T-cell (primary cell): ENCODE measurements at regions not wholly inside any gene's neighbourhood (a gene's known extent, or its start where the extent isn't known, plus 50 kb on each side); places are given as distances from the start of the nearest gene placed in this dataset.

ENCODE experiments used
- ATAC-seq, 4 experiments: fragments of 200-7000 bp in 3 of 4; fragments of 150-1000 bp in 1 of 4; cut with Tn5 transposase; replicated peaks in 1 of 4; 1 replicate in 3 of 4; 2 replicates in 1 of 4; pipeline ENCODE4 v1.10.0; 2021; ENCODE audit warnings: moderate library complexity in 3 of 4, mild to moderate bottlenecking in 2 of 4, moderate number of reproducible peaks in 1 of 4
- CTCF ChIA-PET, 2 donors: fragments of 300-600 bp; sonication (Branson Sonifier 250); formaldehyde crosslinking; loops; one replicate each; lab custom pipeline; 2022; ENCODE audit warnings: antibody characterized with exemption in 2 of 2; lab: Charles Lee
- POLR2A ChIA-PET, 2 donors: fragments of 300-600 bp; sonication (Branson Sonifier 250); formaldehyde crosslinking; loops; one replicate each; lab custom pipeline; 2022; ENCODE audit warnings: antibody characterized with exemption in 2 of 2; lab: Charles Lee
- DNase-seq, 35 experiments: peaks; one replicate each; pipeline versions ENCODE4 v3.0.0 to v3.0.0-alpha.2; 2013 to 2023
- H3K27ac ChIP-seq: one replicate; pipeline ENCODE4 v1.5.1; 2013; ENCODE audit warnings: low read length
- H3K27me3 ChIP-seq, 2 experiments: replicated peaks in 1 of 2; 1 replicate in 1 of 2; 2 replicates in 1 of 2; pipeline versions ENCODE4 v1.6.1 to v1.7.0; 2013; ENCODE audit warnings: low read length in 1 of 2, mixed read lengths in 1 of 2; ENCODE audit not compliant: control insufficient read depth in 2 of 2, insufficient read depth in 2 of 2; ENCODE audit errors: extremely low read depth in 1 of 2
- H3K36me3 ChIP-seq, 2 donors: 1 replicate in 1 of 2; 2 replicates in 1 of 2; pipeline versions ENCODE4 v1.6.1 to v1.7.0; 2013; ENCODE audit warnings: low read length in 1 of 2; ENCODE audit not compliant: control insufficient read depth in 2 of 2, insufficient read depth in 1 of 2; ENCODE audit errors: extremely low read depth in 1 of 2
- H3K4me1 ChIP-seq, 2 experiments: 1 replicate in 1 of 2; 2 replicates in 1 of 2; pipeline versions ENCODE4 v1.6.1 to v1.7.0; 2013; ENCODE audit warnings: low read length in 2 of 2, mixed read lengths in 1 of 2; ENCODE audit not compliant: insufficient read depth in 2 of 2, control insufficient read depth in 1 of 2; ENCODE audit errors: extremely low read depth in 1 of 2
- H3K4me3 ChIP-seq, 2 donors: 1 replicate in 1 of 2; 2 replicates in 1 of 2; pipeline versions ENCODE4 v1.5.1 to v1.7.0; 2013; ENCODE audit warnings: mild to moderate bottlenecking in 2 of 2, low read length in 1 of 2, moderate library complexity in 1 of 2; ENCODE audit not compliant: control insufficient read depth in 1 of 2; ENCODE audit errors: extremely low read depth in 1 of 2
- H3K9me3 ChIP-seq: 2 replicates; pipeline ENCODE4 v1.7.0; 2013
- H3K27ac Mint-ChIP-seq, 2 donors: one replicate each; pipeline ENCODE4 v1.8.0; 2020 to 2021; ENCODE audit warnings: mild to moderate bottlenecking in 2 of 2, mixed read lengths in 2 of 2
- H3K27me3 Mint-ChIP-seq, 2 donors: one replicate each; pipeline ENCODE4 v1.8.0; 2021 to 2022; ENCODE audit warnings: mixed read lengths in 2 of 2
- H3K36me3 Mint-ChIP-seq: one replicate; pipeline ENCODE4 v1.8.0; 2021; ENCODE audit warnings: mixed read lengths
- H3K4me1 Mint-ChIP-seq, 3 donors: one replicate each; pipeline ENCODE4 v1.8.0; 2020 to 2022; ENCODE audit warnings: mixed read lengths in 3 of 3, mild to moderate bottlenecking in 1 of 3
- H3K4me3 Mint-ChIP-seq, 3 donors: one replicate each; pipeline ENCODE4 v1.8.0; 2020 to 2022; ENCODE audit warnings: mild to moderate bottlenecking in 3 of 3, mixed read lengths in 3 of 3, moderate library complexity in 3 of 3
- H3K9me3 Mint-ChIP-seq, 3 donors: one replicate each; pipeline ENCODE4 v1.8.0; 2020 to 2022; ENCODE audit warnings: mixed read lengths in 3 of 3
- WGBS: methylation state at CpG from one replicate; pipeline ENCODE4 v1.1.5; 2013; ENCODE audit warnings: missing lambda C conversion rate; ENCODE audit not compliant: insufficient coverage; 5-methylcytosine and 5-hydroxymethylcytosine counted together

- Mint-ChIP-seq H3K27ac (no peak overlapping the region), H3K27me3 (peaks cover 0 to 4% of the 10 kb centered on the region in 2 donors), H3K36me3 (no peaks in the 10 kb centered on the region), H3K9me3 (no peaks in the 10 kb centered on the region), H3K4me1 (peaks cover 0 to 10% (median 8%) of the 10 kb centered on the region in 3 donors), H3K4me3 (no peak overlapping the region)
- ChIA-PET POLR2A (no interaction called here), CTCF (no interaction called here)
- WGBS = no CpG with 5 or more reads among the region's 2 CpGs
- DNase-seq (no peak), ATAC-seq (no peak)
- H3K27ac ChIP-seq = no peak overlapping the region
- no peaks in the 10 kb centered on the region for H3K9me3 ChIP-seq
- peaks cover 0 to 3% of the 10 kb centered on the region in 2 experiments for H3K4me1 ChIP-seq
- no peak overlapping the region for H3K4me3 ChIP-seq
- no peaks in the 10 kb centered on the region for H3K27me3 ChIP-seq
- H3K36me3 ChIP-seq = no peaks in the 10 kb centered on the region
These were observed 108.4 kb upstream of the RPS23 start for GRCh38 chr5:82386576-82386975.

DNA sequence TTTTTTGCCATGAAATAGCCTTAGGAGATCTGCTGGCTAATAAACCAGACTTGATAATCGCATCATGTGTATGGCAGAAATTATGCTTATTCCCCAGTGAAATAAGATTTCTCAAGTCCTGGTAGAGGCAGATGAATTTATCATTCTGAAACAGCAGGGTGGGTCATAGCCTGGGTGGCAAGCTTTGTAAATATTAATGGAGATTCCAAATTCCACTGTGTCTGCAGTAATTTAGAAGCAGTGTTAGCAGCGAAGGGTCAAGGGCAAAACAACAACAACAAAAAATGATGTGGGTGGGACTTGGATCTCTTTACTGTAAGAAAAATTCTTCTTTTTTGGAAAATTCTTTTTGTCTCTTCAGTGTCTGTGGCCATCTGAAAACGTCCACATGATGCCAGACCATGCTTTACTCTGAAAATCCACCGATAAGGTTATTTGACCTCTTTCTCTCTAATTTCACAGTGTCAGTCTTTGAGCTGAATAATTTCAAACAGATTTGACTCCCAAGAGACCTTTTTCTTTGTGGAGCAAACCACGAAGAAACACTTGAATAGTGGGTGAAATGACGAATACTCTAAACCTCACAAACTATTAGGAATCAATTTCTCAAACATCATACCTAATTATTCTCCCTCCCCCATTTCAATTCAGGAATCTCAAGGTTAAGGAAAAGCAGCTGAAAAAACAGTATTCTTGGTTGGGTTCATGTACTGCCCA, 106.0 kb upstream of the RPS23 start:
- WGBS = 81% methylated on average over 4 of the region's 6 CpGs

DNA sequence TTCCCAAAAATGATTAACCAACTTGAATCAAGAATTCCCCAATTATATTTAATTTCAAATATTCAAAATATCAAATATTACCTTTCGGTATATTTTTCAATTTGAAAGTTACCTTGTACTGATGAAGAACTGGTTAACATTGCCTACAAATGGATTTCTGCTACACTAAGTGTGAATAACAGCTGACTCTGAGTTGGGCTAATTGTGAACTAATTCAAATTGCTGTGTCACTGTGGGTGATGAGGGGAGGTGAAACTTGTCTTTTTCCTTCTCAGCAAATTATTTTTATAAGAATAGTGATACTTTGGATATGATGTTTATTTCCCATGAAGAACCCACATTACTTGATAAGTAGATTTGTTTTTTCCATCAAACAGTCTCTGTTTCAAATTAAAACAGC, 103.4 kb upstream of the RPS23 start:
- Mint-ChIP-seq H3K4me1 (no peaks in the 10 kb centered on the region), H3K27ac (no peak overlapping the region), H3K36me3 (no peaks in the 10 kb centered on the region), H3K9me3 (no peaks in the 10 kb centered on the region), H3K4me3 (no peak overlapping the region), H3K27me3 (no peaks in the 10 kb centered on the region)
- ChIA-PET CTCF (no interaction called here), POLR2A (no interaction called here)
- H3K9me3 ChIP-seq = no peaks in the 10 kb centered on the region
- ATAC-seq (no peak), DNase-seq (no peak)
- H3K4me3 ChIP-seq = no peak overlapping the region
- H3K27ac ChIP-seq = no peak overlapping the region
- no peaks in the 10 kb centered on the region for H3K36me3 ChIP-seq
- H3K4me1 ChIP-seq = no peaks in the 10 kb centered on the region
- H3K27me3 ChIP-seq = no peaks in the 10 kb centered on the region
- WGBS = no CpG with 5 or more reads among the region's 1 CpG

More for the DNA sequence above, 106.0 kb upstream of the RPS23 start:
- POLR2A ChIA-PET = no interaction called here
- Histone ChIP-seq H3K27ac (no peak overlapping the region), H3K4me3 (no peak overlapping the region), H3K27me3 (no peaks in the 10 kb centered on the region), H3K9me3 (no peaks in the 10 kb centered on the region), H3K36me3 (no peaks in the 10 kb centered on the region), H3K4me1 (peaks cover 0 to 3% of the 10 kb centered on the region in 2 experiments)
- H3K36me3 Mint-ChIP-seq = no peaks in the 10 kb centered on the region
- no peak overlapping the region for H3K4me3 Mint-ChIP-seq
- DNase-seq (no peak), ATAC-seq (no peak)
- peaks cover 0 to 5% (median 5%) of the 10 kb centered on the region in 3 donors for H3K4me1 Mint-ChIP-seq
- no peaks in the 10 kb centered on the region for H3K27me3 Mint-ChIP-seq
- CTCF ChIA-PET = interaction anchor here in 1 of 2 donors (0.7 kb wide), 1 partner anchor 960 kb away, joined by 3 read pairs; no protein-coding TSS in a partner anchor
- H3K27ac Mint-ChIP-seq = no peak overlapping the region
- H3K9me3 Mint-ChIP-seq = no peaks in the 10 kb centered on the region

DNA sequence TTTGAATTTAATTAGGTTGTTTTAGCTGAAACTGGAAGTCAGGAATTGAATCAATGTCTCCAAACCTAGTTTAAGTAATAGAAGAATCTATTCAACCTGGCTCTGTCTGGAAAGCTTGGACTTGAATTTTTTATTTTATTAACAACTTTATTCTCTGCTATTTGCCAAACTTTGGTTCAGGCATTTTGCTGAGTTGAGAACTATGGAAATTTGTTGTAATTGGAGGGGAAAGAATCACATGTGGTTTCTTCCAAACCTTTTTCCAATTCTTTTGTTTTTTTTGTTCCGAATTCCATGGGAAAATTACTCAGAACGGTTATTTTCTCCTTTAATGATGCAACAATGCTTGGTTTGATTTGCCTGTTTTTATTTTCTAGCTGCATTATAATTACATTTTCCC, 98.2 kb upstream of the RPS23 start:
- H3K27me3 ChIP-seq = no peaks in the 10 kb centered on the region
- no peak overlapping the region for H3K27ac Mint-ChIP-seq
- no peaks in the 10 kb centered on the region for H3K36me3 Mint-ChIP-seq
- peaks cover 0 to 5% (median 0%) of the 10 kb centered on the region in 3 donors for H3K9me3 Mint-ChIP-seq
- H3K4me1 ChIP-seq = no peaks in the 10 kb centered on the region
- ChIA-PET POLR2A (no interaction called here), CTCF (no interaction called here)
- H3K4me3 ChIP-seq = no peak overlapping the region
- no peak overlapping the region for H3K27ac ChIP-seq
- H3K4me3 Mint-ChIP-seq = no peak overlapping the region
- no peaks in the 10 kb centered on the region for H3K9me3 ChIP-seq
- no peaks in the 10 kb centered on the region for H3K36me3 ChIP-seq
- H3K27me3 Mint-ChIP-seq = peaks cover 0 to 5% of the 10 kb centered on the region in 2 donors
- no peak for ATAC-seq
- no CpG with 5 or more reads among the region's 2 CpGs for WGBS
- no peak for DNase-seq
- peaks cover 2 to 4% (median 3%) of the 10 kb centered on the region in 3 donors for H3K4me1 Mint-ChIP-seq

DNA sequence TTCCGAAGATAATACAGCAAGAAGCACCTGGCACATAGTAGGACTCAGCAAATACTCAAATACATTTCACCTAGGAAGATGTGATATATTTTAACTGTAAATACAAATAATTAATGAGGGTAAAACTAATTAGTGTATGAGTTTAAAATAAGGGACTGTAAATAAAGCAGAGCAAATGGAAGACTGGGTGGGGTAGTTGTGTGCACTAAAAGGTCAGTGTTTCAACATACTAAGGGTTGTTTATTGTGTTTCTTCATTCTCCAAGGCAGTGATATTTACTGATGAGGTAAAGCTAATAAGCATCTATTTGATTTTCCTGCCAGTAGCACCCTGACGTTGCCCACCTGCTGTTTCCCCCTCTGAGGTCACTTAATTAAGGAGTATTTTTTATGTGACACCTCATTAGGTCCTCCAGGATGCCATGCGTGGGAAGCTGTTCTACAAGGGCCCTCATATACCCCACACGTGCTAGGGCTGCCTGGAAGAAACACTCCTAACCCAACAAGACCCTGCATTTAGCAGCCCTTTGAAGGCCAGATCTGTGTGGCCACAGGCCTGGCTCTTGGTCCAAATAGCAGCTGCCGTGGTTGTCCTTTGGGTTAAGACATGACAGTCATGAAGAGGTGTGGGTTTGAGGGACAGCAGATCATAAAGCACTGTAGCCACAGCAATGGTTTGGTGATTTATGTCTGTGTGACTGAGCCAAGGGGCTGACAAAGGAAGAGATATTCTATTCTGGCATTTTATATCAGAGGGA, 97.5 kb upstream of the RPS23 start:
- H3K9me3 ChIP-seq = no peaks in the 10 kb centered on the region
- no peak for DNase-seq
- no peaks in the 10 kb centered on the region for H3K4me1 ChIP-seq
- no peak overlapping the region for H3K4me3 ChIP-seq
- Mint-ChIP-seq H3K27me3 (peaks cover 0 to 5% of the 10 kb centered on the region in 2 donors), H3K4me3 (no peak overlapping the region), H3K36me3 (no peaks in the 10 kb centered on the region), H3K9me3 (peaks cover 0 to 5% (median 0%) of the 10 kb centered on the region in 3 donors), H3K4me1 (peaks cover 2 to 4% (median 3%) of the 10 kb centered on the region in 3 donors), H3K27ac (no peak overlapping the region)
- no peak overlapping the region for H3K27ac ChIP-seq
- ChIA-PET POLR2A (no interaction called here), CTCF (no interaction called here)
- no peak for ATAC-seq
- no peaks in the 10 kb centered on the region for H3K27me3 ChIP-seq
- no peaks in the 10 kb centered on the region for H3K36me3 ChIP-seq
- 69% methylated on average over 1 of the region's 5 CpGs for WGBS

- DNase-seq = no peak
- ChIA-PET CTCF (no interaction called here), POLR2A (no interaction called here)
- no peak overlapping the region for H3K4me3 Mint-ChIP-seq
- 100% methylated on average over 1 of the region's 1 CpG for WGBS
- H3K27ac ChIP-seq = no peak overlapping the region
- no peaks in the 10 kb centered on the region for H3K36me3 Mint-ChIP-seq
- no peak overlapping the region for H3K27ac Mint-ChIP-seq
- no peaks in the 10 kb centered on the region for H3K27me3 ChIP-seq
- H3K36me3 ChIP-seq = no peaks in the 10 kb centered on the region
- no peak overlapping the region for H3K4me3 ChIP-seq
- H3K9me3 Mint-ChIP-seq = peaks cover 0 to 5% (median 0%) of the 10 kb centered on the region in 3 donors
- no peaks in the 10 kb centered on the region for H3K9me3 ChIP-seq
- no peak for ATAC-seq
- peaks cover 2 to 4% (median 3%) of the 10 kb centered on the region in 3 donors for H3K4me1 Mint-ChIP-seq
- H3K4me1 ChIP-seq = no peaks in the 10 kb centered on the region
- H3K27me3 Mint-ChIP-seq = peaks cover 0 to 5% of the 10 kb centered on the region in 2 donors
These were observed 96.5 kb upstream of the RPS23 start for GRCh38 chr5:82374637-82375036.
